K562 (cell line): ENCODE measurements at regions not wholly inside any gene's neighbourhood (a gene's known extent, or its start where the extent isn't known, plus 50 kb on each side); places are given as distances from the start of the nearest gene placed in this dataset.

Source experiments
- ATF3 ChIP-seq, 2 experiments: fragments of 450-650 bp in 1 of 2; sonication (generic) in 1 of 2; formaldehyde crosslinking in 1 of 2; IDR thresholded peaks in 1 of 2; conservative IDR thresholded peaks in 1 of 2; 2 replicates each; pipeline versions ENCODE4 v1.6.1 to v1.8.1; 2016 to 2023; ENCODE audit warnings: mild to moderate bottlenecking in 2 of 2, moderate library complexity in 2 of 2, inconsistent platforms in 1 of 2, missing genetic modification reagents in 1 of 2
- BACH1 ChIP-seq: fragments of 200-800 bp; sonication (Bioruptor generic); IDR thresholded peaks from 2 replicates; pipeline ENCODE4 v1.6.1; 2016; ENCODE audit warnings: missing genetic modification characterization, missing compliant biosample characterization
- FOS ChIP-seq: IDR thresholded peaks from 3 replicates; pipeline ENCODE4 v1.6.1; 2011; ENCODE audit not compliant: insufficient read length; ENCODE audit errors: extremely low read depth
- HEY1 ChIP-seq: fragments of 250-450 bp; sonication (Bioruptor Pico); IDR thresholded peaks from 2 replicates; pipeline ENCODE4 v1.5.0; 2020; ENCODE audit warnings: mild to moderate bottlenecking, moderate library complexity, borderline replicate concordance
- JUND ChIP-seq, 2 experiments: IDR thresholded peaks; 2 replicates in 1 of 2; 3 replicates in 1 of 2; pipeline ENCODE4 v1.6.1; 2011; ENCODE audit warnings: borderline replicate concordance in 2 of 2, low read depth in 2 of 2, low read length in 2 of 2, improper control_type of control experiment in 1 of 2, missing biosample characterization in 1 of 2, missing genetic modification characterization in 1 of 2, missing genetic modification reagents in 1 of 2
- LCOR ChIP-seq: sonication (generic); formaldehyde crosslinking; IDR thresholded peaks from 2 replicates; pipeline ENCODE4 v1.8.0; 2022; ENCODE audit warnings: mild to moderate bottlenecking, missing genetic modification reagents
- SMARCA4 ChIP-seq: fragments of 450-650 bp; IDR thresholded peaks from 2 replicates; pipeline ENCODE4 v1.6.1; 2016
- YBX1 ChIP-seq: fragments of 450-650 bp; IDR thresholded peaks from 2 replicates; pipeline ENCODE4 v1.7.1; 2016; ENCODE audit warnings: mild to moderate bottlenecking
- ZNF165 ChIP-seq: fragments of 250-450 bp; sonication (Bioruptor Pico); IDR thresholded peaks from 2 replicates; pipeline ENCODE4 v1.4.0; 2020; ENCODE audit warnings: borderline replicate concordance

GRCh38 chr2:172253190-172254052, 150.7 kb upstream of the DLX2 start (continued):
- TF ChIP-seq ATF3 (IDR thresholded peaks at IDR 0.05) (peak; percentile 97), ATF3 (CRISPR knock-in tag; conservative IDR thresholded peaks at IDR 0.05) (peak; percentile 93), ZNF165 (CRISPR knock-in tag) (no peak), BACH1 (tag) (no peak), HEY1 (CRISPR knock-in tag) (no peak), SMARCA4 (peak; percentile 90), FOS (peak; percentile 82), LCOR (CRISPR knock-in tag) (peak; percentile 57; the same call in 1 of the 2 replicates), JUND (IDR thresholded peaks at IDR 0.05; ENCODE audit: borderline replicate concordance, low read depth, low read length) (peak; percentile 99), JUND (tag; IDR thresholded peaks at IDR 0.05; ENCODE audit: borderline replicate concordance, low read depth, low read length) (peak; percentile 99), YBX1 (no peak)
- TF ChIP-seq, all 486 proteins: peak for 32
